Astrocyte (in vitro differentiated cells and primary cell): ENCODE measurements at regions not wholly inside any gene's neighbourhood (a gene's known extent, or its start where the extent isn't known, plus 50 kb on each side); places are given as distances from the start of the nearest gene placed in this dataset.

Source experiments
- DNase-seq: peaks from one replicate; pipeline ENCODE4 v3.0.0-alpha.2; 2010; ENCODE audit warnings: low read depth
- FAIRE-seq: peaks from 2 replicates; lab custom pipeline; 2011; peaks lifted over from hg19 to GRCh38; lab: Jason Lieb, UNC
- H2AFZ ChIP-seq: 2 replicates; pipeline ENCODE4 v1.6.0; 2012; ENCODE audit warnings: low read depth, low read length, inconsistent platforms
- H3K27ac ChIP-seq: 2 replicates; pipeline ENCODE4 v1.5.1; 2011; ENCODE audit warnings: low read depth, low read length, inconsistent platforms
- H3K27me3 ChIP-seq: 2 replicates; pipeline ENCODE4 v1.6.0; 2011; ENCODE audit warnings: low read length, inconsistent platforms; ENCODE audit not compliant: insufficient read depth
- H3K36me3 ChIP-seq: 2 replicates; pipeline ENCODE4 v1.5.1; 2011; ENCODE audit warnings: low read length, inconsistent platforms; ENCODE audit not compliant: insufficient read depth
- H3K4me1 ChIP-seq: 2 replicates; pipeline ENCODE4 v1.5.1; 2011; ENCODE audit warnings: low read length, inconsistent platforms; ENCODE audit not compliant: insufficient read depth
- H3K4me2 ChIP-seq: 2 replicates; pipeline ENCODE4 v1.6.0; 2012; ENCODE audit warnings: low read length, inconsistent platforms
- H3K4me3 ChIP-seq: 2 replicates; pipeline ENCODE4 v1.5.1; 2011; ENCODE audit warnings: low read depth, mild to moderate bottlenecking, low read length, inconsistent platforms; ENCODE audit not compliant: insufficient read depth
- H3K79me2 ChIP-seq: 2 replicates; pipeline ENCODE4 v1.6.0; 2012; ENCODE audit warnings: mild to moderate bottlenecking, low read length, inconsistent platforms; ENCODE audit not compliant: insufficient read depth
- H3K9ac ChIP-seq: 2 replicates; pipeline ENCODE4 v1.6.0; 2012; ENCODE audit warnings: mild to moderate bottlenecking, low read length, inconsistent platforms
- H3K9me3 ChIP-seq: 2 replicates; pipeline ENCODE4 v1.5.1; 2012; ENCODE audit warnings: low read depth, mild to moderate bottlenecking, low read length, inconsistent platforms; ENCODE audit not compliant: insufficient read depth
- H4K20me1 ChIP-seq: 2 replicates; pipeline ENCODE4 v1.6.0; 2012; ENCODE audit warnings: low read length, inconsistent platforms; ENCODE audit not compliant: insufficient read depth
- H3K27ac Mint-ChIP-seq: one replicate; pipeline ENCODE4 v1.8.0; 2021; ENCODE audit warnings: mild to moderate bottlenecking, mixed read lengths; ENCODE audit not compliant: unreplicated experiment
- H3K27me3 Mint-ChIP-seq: one replicate; pipeline ENCODE4 v1.8.0; 2021; ENCODE audit warnings: low read depth, mixed read lengths; ENCODE audit not compliant: unreplicated experiment
- H3K36me3 Mint-ChIP-seq: one replicate; pipeline ENCODE4 v1.8.0; 2021; ENCODE audit warnings: low read depth, mixed read lengths; ENCODE audit not compliant: unreplicated experiment
- H3K4me1 Mint-ChIP-seq: one replicate; pipeline ENCODE4 v1.8.0; 2021; ENCODE audit warnings: low read depth, mixed read lengths; ENCODE audit not compliant: unreplicated experiment
- H3K4me3 Mint-ChIP-seq: one replicate; pipeline ENCODE4 v1.8.0; 2021; ENCODE audit warnings: mild to moderate bottlenecking, moderate library complexity, mixed read lengths; ENCODE audit not compliant: unreplicated experiment
- H3K9me3 Mint-ChIP-seq: one replicate; pipeline ENCODE4 v1.8.0; 2021; ENCODE audit warnings: mild to moderate bottlenecking, mixed read lengths; ENCODE audit not compliant: unreplicated experiment
- CTCF ChIP-seq: IDR thresholded peaks from 2 replicates; pipeline ENCODE4 v1.5.1; 2011; ENCODE audit warnings: low read depth, mild to moderate bottlenecking, inconsistent platforms, low read length, moderate library complexity; ENCODE audit not compliant: insufficient read depth
- EZH2 ChIP-seq: IDR thresholded peaks from 2 replicates; pipeline ENCODE4 v1.6.1; 2012; ENCODE audit warnings: mild to moderate bottlenecking, low read length, inconsistent platforms; ENCODE audit not compliant: insufficient read depth

- no peak overlapping the region for H3K9ac ChIP-seq
- no peak overlapping the region for H3K4me3 ChIP-seq
- no peak overlapping the region for H3K27ac ChIP-seq
- no peaks in the 10 kb centered on the region for H3K27me3 ChIP-seq
- no peaks in the 10 kb centered on the region for H4K20me1 ChIP-seq
- no peak overlapping the region for H2AFZ ChIP-seq
- H3K9me3 ChIP-seq = no peaks in the 10 kb centered on the region
- DNase-seq (no peak), FAIRE-seq (no peak)
- no peaks in the 10 kb centered on the region for H3K36me3 ChIP-seq
- H3K4me3 Mint-ChIP-seq = no peak overlapping the region
- no peaks in the 10 kb centered on the region for H3K36me3 Mint-ChIP-seq
- no peaks in the 10 kb centered on the region for H3K79me2 ChIP-seq
- no peak overlapping the region for H3K4me2 ChIP-seq
- no peaks in the 10 kb centered on the region for H3K27me3 Mint-ChIP-seq
- H3K4me1 Mint-ChIP-seq = peaks cover 19% of the 10 kb centered on the region
- peaks cover 7% of the 10 kb centered on the region for H3K4me1 ChIP-seq
- no peak for TF ChIP-seq CTCF
- no peak for TF ChIP-seq EZH2
- H3K27ac Mint-ChIP-seq = no peak overlapping the region
- no peaks in the 10 kb centered on the region for H3K9me3 Mint-ChIP-seq
Measured at GRCh38 chr12:92365836-92366235, 220.2 kb upstream of the BTG1 start.

- no peak overlapping the region for H3K9ac ChIP-seq
- no peaks in the 10 kb centered on the region for H3K79me2 ChIP-seq
Measured at GRCh38 chr12:92365333-92365732, 219.7 kb upstream of the BTG1 start.

More at GRCh38 chr12:92365333-92365732, 219.7 kb upstream of the BTG1 start:
- no peak overlapping the region for H3K4me3 Mint-ChIP-seq
- H3K36me3 Mint-ChIP-seq = no peaks in the 10 kb centered on the region
- H3K27me3 Mint-ChIP-seq = no peaks in the 10 kb centered on the region
- Histone ChIP-seq H3K9me3 (no peaks in the 10 kb centered on the region), H2AFZ (no peak overlapping the region), H3K27me3 (no peaks in the 10 kb centered on the region), H3K27ac (no peak overlapping the region), H3K4me1 (peaks cover 7% of the 10 kb centered on the region), H3K4me3 (no peak overlapping the region), H3K36me3 (no peaks in the 10 kb centered on the region), H4K20me1 (no peaks in the 10 kb centered on the region), H3K4me2 (no peak overlapping the region)
- peaks cover 15% of the 10 kb centered on the region for H3K4me1 Mint-ChIP-seq
- FAIRE-seq = no peak
- TF ChIP-seq CTCF (no peak), EZH2 (no peak)
- H3K27ac Mint-ChIP-seq = no peak overlapping the region
- H3K9me3 Mint-ChIP-seq = no peaks in the 10 kb centered on the region
- no peak for DNase-seq
